HUES64 (cell line): ENCODE measurements at regions not wholly inside any gene's neighbourhood (a gene's known extent, or its start where the extent isn't known, plus 50 kb on each side); places are given as distances from the start of the nearest gene placed in this dataset.
"Not testable (repeated sequence)": the region's sequence is repeated elsewhere in the genome, so short reads cannot be mapped to it uniquely, and the experiment has no call there.

ENCODE experiments used
- H3K27ac ChIP-seq: 2 replicates; pipeline ENCODE4 v1.7.0; 2013; ENCODE audit warnings: low read depth, low read length, inconsistent platforms
- H3K27me3 ChIP-seq: 2 replicates; pipeline ENCODE4 v1.6.1; 2013; ENCODE audit warnings: mild to moderate bottlenecking, low read length; ENCODE audit not compliant: insufficient read depth
- H3K36me3 ChIP-seq: 2 replicates; pipeline ENCODE4 v1.6.1; 2013; ENCODE audit warnings: mild to moderate bottlenecking, low read length; ENCODE audit not compliant: insufficient read depth
- H3K4me1 ChIP-seq: 2 replicates; pipeline ENCODE4 v1.6.1; 2013; ENCODE audit warnings: mild to moderate bottlenecking, low read length, moderate library complexity; ENCODE audit not compliant: insufficient read depth
- H3K4me3 ChIP-seq: 2 replicates; pipeline ENCODE4 v1.5.1; 2013; ENCODE audit warnings: mild to moderate bottlenecking, low read length, moderate library complexity
- H3K9ac ChIP-seq: 2 replicates; pipeline ENCODE4 v1.6.1; 2013; ENCODE audit warnings: mild to moderate bottlenecking, low read depth, low read length
- H3K9me3 ChIP-seq: 2 replicates; pipeline ENCODE4 v1.6.1; 2013; ENCODE audit warnings: low read depth, low read length; ENCODE audit not compliant: insufficient read depth
- WGBS: fragments of 150-250, 120-280 bp; methylation state at CpG from one replicate; pipeline ENCODE4 v1.1.7; 2013; ENCODE audit warnings: missing lambda C conversion rate; 5-methylcytosine and 5-hydroxymethylcytosine counted together

DNA sequence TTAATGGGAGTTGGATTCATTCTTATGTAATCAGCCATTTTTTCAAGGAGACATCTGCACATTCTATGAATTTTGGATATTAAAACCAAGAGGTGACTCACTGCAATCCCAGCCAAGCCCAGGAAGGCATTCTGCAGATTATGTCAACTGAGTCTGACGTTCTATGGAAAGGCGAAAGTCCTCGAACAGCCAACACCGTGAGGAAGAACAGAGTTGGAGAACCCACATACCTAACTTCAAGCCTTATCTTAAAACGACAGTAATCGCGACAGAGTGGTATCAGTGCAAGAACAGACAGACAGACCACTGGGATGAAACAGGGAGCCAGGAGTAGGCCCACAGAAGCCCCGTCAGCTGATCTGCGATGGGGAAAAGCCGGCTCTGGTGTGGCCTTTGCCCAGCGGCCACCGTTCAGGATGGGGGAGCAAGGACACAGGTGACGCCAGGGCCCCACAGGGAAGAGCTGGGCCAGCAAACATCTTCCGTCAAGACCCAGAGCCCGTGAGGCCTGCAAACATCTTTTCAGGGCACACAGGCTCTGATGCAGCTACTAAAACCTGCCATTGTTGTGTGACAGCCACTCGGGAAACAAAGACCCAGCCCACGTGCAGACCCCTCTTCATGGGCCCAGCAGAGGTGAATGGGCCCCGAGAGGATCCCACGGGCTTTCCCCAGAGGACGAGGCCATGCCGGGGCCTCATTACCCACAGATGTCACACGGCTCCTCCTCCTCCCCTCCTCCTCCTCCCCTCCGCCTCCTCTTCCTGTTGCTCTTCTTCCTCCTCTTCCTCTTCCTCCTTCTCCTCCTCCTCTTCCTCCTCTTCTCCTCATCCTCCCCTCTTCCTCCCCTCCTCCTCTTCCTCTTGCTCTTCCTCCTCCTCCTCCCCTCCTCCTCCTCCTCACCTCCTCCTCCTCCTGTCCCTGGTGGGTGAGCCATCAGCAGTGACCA is 277.6 kb downstream of the ADGRD1 start:
- Histone ChIP-seq H3K4me3 (no peak overlapping the region), H3K9ac (no peak overlapping the region), H3K27ac (no peak overlapping the region), H3K27me3 (no peaks in the 10 kb centered on the region), H3K36me3 (no peaks in the 10 kb centered on the region), H3K9me3 (no peaks in the 10 kb centered on the region), H3K4me1 (peaks cover 16% of the 10 kb centered on the region)
- 90% methylated on average over 23 of the region's 23 CpGs for WGBS

DNA sequence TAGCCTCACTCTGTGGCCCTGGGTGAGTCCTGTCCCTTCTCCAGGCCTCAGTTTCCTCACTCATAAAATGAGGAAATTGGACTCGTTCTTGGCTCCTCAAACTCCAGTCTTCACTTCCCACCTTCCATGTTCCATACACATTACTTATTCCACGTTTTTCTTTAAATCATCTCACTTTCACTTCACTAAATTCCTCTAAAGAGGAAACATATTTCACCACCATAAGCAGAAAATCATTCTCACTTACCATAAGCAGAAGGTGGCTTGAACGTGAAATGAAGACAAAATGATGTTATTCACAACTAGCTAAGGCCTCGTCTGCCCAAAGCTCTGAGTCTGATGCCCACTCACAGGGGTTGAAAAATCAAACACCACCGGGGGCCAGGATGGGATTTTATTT is 278.3 kb downstream of the ADGRD1 start:
- no peak overlapping the region for H3K27ac ChIP-seq

DNA sequence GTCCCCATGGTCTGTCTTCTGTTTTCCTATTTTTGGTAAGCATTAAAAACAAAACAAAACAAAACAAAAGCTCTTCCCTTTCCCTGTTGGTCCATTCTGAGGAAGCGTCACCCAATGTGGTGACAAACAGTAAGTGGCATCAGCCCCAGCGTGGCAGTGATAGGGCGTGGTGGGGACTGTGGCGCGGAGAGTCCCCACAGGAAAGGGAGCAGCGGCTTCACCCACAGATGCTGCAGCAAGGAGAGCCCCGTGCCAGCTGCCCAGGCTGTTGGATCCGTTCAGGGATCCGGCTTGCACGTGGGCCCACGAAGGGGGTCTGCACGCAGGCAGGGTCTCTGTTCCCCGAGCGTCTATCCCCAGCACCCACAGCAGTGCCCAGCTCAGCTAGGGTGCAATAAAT is 279.2 kb downstream of the ADGRD1 start:
- WGBS, result 95% methylated on average over 14 of the region's 14 CpGs

More for the DNA sequence above, 278.3 kb downstream of the ADGRD1 start:
- H3K4me1 ChIP-seq, result peaks cover 16% of the 10 kb centered on the region
- H3K4me3 ChIP-seq, result no peak overlapping the region
- WGBS, result 93% methylated on average over 5 of the region's 5 CpGs
- H3K9me3 ChIP-seq, result no peaks in the 10 kb centered on the region
- no peak overlapping the region for H3K9ac ChIP-seq
- H3K36me3 ChIP-seq, result no peaks in the 10 kb centered on the region
- H3K27me3 ChIP-seq, result no peaks in the 10 kb centered on the region

DNA sequence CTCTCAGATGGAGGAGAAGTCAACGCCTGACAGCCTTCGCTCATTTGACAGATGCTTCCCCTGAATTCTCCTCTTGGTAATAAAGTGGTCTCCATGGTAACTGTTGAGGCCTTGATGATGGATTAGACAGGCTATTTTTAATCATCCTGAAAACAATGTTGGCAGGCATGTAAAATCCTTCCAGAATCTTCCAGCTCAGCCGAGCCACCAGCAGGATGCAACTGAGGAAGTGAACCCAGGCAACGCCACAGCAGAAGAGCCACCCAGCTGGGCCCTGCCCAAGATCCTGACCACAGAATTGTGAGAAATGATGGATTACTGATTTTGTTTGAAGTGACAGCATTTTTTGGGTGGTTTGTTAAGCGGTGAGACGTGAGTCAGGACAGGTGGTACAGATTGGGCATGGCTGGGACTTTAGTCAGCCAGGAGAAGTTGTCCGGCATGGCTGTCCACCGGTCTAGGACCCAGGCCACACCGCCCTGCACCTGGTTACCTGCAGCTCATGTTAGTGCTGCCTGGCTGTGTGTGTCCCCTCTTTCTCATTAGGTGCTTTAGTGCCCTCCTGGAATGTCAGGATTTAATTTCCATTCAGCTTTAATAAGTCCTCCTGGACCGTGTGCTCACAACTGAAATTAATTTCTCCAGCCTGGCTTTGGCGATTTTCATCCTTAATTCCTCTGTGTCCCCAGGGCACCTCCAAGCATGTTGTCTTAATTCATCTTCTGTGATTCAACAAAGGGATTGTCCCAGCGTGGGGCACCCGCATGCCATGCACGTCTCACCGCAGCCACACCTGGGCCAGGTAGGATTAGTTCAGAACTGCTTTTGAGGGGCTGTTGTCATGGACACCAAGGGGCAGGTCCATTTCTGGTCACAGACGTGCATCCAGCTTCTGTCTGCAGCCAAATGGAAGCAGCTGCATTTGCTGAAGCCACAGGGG is 280.4 kb downstream of the ADGRD1 start:
- H3K9ac ChIP-seq, H3K36me3 ChIP-seq, H3K27ac ChIP-seq, H3K4me3 ChIP-seq, H3K27me3 ChIP-seq, H3K9me3 ChIP-seq: not testable (repeated sequence)
- peaks cover 15% of the 10 kb centered on the region for H3K4me1 ChIP-seq
- WGBS, result 77% methylated on average over 13 of the region's 16 CpGs

More for the DNA sequence above, 279.2 kb downstream of the ADGRD1 start:
- not testable (repeated sequence) for H3K27ac ChIP-seq, H3K9ac ChIP-seq, H3K27me3 ChIP-seq, H3K9me3 ChIP-seq, H3K4me3 ChIP-seq, H3K36me3 ChIP-seq
- peaks cover 16% of the 10 kb centered on the region for H3K4me1 ChIP-seq

DNA sequence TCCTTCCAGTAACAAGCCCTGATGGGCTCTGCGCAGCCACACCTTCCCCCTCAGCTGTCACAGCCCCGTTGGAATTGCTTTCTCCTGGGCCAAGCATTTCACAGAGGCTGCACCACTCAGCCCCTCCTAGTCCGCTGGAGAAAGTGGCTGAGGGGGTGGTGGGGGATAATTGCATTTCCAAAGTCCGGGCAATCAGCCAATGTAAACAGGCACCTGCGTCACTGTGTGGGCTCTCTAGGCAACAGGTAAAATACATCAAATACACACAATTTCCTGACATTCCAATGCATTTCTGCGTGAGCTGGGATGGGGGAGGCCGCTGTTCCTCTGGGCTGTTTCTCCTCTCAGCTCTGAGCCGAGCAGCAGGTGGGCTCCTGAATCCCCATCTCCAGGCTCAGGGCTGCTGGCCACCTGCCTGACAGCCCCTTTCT is 281.1 kb downstream of the ADGRD1 start:
- WGBS, result 10% methylated on average over 3 of the region's 8 CpGs
- H3K36me3 ChIP-seq, H3K4me3 ChIP-seq, H3K9ac ChIP-seq, H3K4me1 ChIP-seq, H3K9me3 ChIP-seq, H3K27ac ChIP-seq, H3K27me3 ChIP-seq: not testable (repeated sequence)

DNA sequence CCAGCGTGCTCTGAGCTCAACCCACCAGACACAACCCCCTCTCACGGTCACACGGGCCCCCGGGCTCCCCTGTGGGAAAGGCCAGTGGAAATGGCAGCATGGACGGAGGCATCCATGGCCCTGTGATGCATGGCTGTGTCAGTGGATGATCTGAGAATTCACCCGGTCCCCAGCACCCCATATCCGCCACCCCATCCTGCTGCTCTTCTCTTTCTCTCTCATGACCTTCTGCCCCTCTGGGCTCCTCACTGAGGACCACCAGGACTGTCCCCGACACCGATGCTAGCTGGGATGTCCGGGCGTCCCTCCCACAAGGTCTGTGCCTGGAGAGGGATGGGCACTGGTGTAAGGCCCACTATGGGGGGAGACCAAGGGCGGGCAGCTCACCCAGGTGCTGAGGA is 282.2 kb downstream of the ADGRD1 start:
- no peak overlapping the region for H3K27ac ChIP-seq
- 93% methylated on average over 12 of the region's 12 CpGs for whole genome bisulfite sequencing
- H3K9ac ChIP-seq, result no peak overlapping the region
- no peaks in the 10 kb centered on the region for H3K4me1 ChIP-seq
- H3K36me3 ChIP-seq, result no peaks in the 10 kb centered on the region
- H3K9me3 ChIP-seq, result no peaks in the 10 kb centered on the region
- H3K4me3 ChIP-seq, result no peak overlapping the region
- H3K27me3 ChIP-seq, result no peaks in the 10 kb centered on the region

DNA sequence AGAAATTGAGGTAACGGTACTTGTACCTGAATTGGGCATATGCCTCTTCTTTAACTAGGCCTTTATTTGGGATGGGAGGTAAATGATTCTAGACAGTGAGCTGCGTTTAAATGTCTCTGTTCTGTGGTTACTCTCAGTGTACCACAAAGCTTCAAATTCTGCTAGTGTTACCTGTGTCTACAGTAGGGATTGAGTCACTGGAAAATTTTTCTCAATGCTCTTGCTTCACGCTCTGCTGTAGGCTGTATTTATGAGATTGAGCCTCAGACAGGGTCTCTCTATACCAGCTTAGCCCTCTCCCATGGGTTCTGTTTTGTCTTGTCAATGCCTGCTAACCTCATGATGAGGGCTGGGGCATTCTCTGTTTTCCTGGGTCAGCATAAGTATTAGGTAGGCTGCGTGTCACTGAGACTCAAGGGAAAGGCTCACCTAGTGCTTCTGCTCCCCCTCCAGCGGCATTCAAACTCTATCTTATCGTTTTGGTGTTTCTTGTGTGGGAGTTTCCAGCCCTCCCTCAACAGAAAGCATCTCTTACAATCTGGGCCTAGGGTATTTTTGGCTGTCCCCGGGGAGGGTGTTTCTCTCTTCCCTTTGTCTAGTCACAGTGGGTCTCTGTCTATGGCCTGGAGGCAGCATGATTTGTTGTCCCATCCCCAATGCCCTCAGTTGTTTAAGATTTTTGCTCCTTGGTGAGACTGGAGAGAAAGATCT is 285.8 kb downstream of the ADGRD1 start:
- H3K27ac ChIP-seq, result no peak overlapping the region
- no peaks in the 10 kb centered on the region for H3K4me1 ChIP-seq
- H3K9ac ChIP-seq, result no peak overlapping the region
- no peak overlapping the region for H3K4me3 ChIP-seq
- WGBS, result 94% methylated on average over 7 of the region's 7 CpGs
- H3K9me3 ChIP-seq, result peaks cover 14% of the 10 kb centered on the region
- H3K27me3 ChIP-seq, result no peaks in the 10 kb centered on the region
- no peaks in the 10 kb centered on the region for H3K36me3 ChIP-seq

DNA sequence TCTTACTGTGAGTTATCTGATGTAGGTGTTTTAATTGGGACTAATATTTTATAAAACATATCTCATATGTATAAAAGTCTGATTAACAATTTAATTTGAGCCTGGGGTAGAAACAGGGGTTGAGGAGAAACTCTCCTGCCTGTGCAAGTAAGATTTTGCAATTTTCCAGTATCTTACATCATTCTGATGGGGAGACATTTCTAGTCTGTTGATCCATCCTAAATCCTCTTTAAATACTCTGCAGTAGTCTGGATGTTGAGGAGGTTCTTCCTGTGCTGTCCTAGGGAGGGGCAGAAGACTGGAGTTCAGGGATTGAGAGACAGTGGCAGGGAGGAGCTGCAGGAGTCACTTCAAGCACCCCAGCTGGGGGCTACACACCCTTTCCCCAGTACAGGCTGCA is 287.8 kb downstream of the ADGRD1 start:
- H3K36me3 ChIP-seq, result no peaks in the 10 kb centered on the region
- no peaks in the 10 kb centered on the region for H3K27me3 ChIP-seq
- no peaks in the 10 kb centered on the region for H3K4me1 ChIP-seq
- H3K27ac ChIP-seq, result no peak overlapping the region
- H3K9ac ChIP-seq, result no peak overlapping the region
- no peak overlapping the region for H3K4me3 ChIP-seq
- peaks cover 14% of the 10 kb centered on the region for H3K9me3 ChIP-seq

DNA sequence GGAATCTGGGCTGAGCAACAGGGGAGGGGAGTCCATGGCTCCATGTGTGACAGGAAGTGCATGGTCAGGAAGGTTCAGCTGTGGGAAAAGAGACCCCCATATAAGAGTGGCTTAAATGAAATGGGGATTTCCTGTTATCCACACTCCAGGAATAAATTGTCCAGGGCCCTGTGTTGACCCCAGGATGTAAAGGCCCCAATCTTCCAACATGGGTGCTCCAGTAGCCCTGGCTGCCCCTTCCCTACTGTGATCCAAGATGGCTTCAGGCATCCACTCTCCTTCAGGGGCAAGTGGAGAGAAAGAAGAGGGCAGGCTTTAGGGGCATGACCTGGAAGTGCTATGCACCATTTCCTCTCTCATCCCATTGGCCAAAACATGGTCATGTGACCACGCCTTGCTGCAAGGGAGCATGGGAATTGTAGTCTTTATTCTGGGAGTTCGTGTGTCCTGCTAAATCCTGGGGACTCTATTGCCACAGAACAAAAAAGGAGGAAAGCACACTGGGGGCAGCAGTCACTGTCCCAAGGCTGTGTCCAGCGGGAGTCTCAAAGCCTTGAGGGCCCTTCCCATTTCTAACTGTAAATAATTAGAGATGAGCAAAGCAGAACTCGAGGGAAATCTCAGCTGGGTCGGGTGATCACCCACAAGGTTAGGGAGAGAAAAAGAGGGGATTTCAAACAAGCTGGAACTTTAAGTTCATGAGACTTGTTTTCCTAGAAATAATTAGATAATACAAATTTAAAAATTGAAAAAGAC is 289.2 kb downstream of the ADGRD1 start:
- WGBS, result 88% methylated on average over 5 of the region's 5 CpGs
- Histone ChIP-seq H3K4me3 (no peak overlapping the region; the same call in 1 of the 2 replicates), H3K9ac (no peak overlapping the region)

DNA sequence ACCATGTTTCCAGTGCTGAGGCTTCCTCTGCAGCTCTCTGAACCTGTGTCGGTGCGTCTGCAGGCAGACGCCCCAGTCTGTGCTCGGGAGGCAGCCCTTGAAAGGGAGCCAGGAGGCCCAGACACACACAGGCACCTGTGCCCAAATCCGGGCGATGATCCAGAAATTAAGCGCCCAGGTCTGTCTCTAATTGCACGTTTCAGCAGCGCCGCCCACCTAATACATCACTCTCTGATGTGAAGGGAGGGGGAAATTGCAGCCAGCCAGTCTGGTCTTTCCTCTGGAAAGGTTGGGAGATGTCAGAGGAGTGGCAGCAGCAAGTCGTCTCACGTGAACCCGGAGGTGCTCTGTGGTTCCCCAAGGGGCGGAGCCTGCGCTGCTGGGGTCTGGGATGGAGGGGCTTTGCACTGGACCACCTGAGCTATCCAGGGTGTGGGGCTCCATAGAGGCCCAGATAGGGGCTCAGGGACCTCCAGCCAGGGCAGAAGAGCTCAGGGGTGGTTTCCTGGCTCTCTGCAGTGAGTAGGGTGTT is 290.5 kb downstream of the ADGRD1 start:
- H3K36me3 ChIP-seq, H3K27ac ChIP-seq, H3K4me1 ChIP-seq, H3K9ac ChIP-seq, H3K4me3 ChIP-seq, H3K27me3 ChIP-seq: not testable (repeated sequence)
- WGBS, result 96% methylated on average over 5 of the region's 15 CpGs
- H3K9me3 ChIP-seq, result peaks cover 14% of the 10 kb centered on the region

More for the DNA sequence above, 289.2 kb downstream of the ADGRD1 start:
- H3K36me3 ChIP-seq, result no peaks in the 10 kb centered on the region
- H3K27ac ChIP-seq, result no peak overlapping the region
- peaks cover 14% of the 10 kb centered on the region for H3K9me3 ChIP-seq
- no peaks in the 10 kb centered on the region for H3K27me3 ChIP-seq
- H3K4me1 ChIP-seq, result no peaks in the 10 kb centered on the region
